ENCODE measurements at regions not wholly inside any gene's neighbourhood (a gene's known extent, or its start where the extent isn't known, plus 50 kb on each side); places are given as distances from the start of the nearest gene placed in this dataset.

DNA sequence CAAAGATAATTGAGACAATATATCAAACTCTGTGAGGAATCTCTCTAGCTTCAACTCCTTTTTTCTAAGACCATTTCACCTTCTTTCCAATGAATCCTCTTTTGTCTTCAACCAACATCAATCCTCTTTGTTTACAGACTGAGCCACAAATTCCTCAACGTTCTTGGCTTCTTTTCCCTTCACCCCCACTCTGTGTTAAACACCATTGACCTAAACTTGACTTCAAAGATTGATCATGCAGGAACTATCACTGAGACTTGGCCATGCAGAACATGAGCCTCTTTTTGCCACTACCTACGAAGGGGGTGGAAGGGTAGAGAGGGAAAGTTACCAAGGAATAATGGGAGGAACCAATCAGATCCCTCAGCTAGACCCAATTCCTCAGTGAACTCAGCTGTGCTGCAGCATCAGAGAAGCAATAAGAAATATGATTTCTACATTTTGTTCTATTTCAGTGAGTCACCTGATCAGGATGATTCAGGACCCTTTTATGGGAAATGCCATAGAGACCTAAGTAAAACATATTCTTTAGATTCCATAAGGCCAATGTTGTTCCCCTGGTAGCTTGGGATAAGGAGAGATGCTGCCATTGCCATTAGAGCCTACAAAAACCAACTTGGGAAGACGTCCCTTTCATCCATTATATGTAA lies 187.7 kb upstream of the RGMB start:
- no peak for DNase-seq

GRCh38 chr5:98586581-98586980 lies 186.9 kb upstream of the RGMB start:
- peak; percentile 5 for DNase-seq

GRCh38 chr5:98587166-98587565 lies 186.3 kb upstream of the RGMB start:
- no peak for DNase-seq

DNA sequence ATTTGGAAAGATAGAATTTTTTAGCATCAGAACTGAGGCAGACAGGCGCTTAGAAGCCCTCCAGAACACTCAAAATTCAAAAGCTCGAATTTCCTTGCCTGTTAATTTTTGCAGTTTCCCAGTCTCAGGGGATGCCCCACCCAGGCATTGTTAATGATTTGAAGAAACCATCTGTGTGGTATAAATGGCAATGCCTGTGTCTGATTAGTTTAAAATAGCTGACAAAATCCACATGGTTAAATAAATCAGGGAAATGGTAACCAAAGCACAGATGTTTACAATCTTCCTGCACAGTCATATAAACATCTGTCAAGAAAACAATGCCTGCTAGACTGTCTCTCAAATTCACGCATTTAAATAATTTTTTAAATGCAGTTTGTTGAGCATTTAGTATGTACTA lies 185.2 kb upstream of the RGMB start:
- DNase-seq, result no peak

DNA sequence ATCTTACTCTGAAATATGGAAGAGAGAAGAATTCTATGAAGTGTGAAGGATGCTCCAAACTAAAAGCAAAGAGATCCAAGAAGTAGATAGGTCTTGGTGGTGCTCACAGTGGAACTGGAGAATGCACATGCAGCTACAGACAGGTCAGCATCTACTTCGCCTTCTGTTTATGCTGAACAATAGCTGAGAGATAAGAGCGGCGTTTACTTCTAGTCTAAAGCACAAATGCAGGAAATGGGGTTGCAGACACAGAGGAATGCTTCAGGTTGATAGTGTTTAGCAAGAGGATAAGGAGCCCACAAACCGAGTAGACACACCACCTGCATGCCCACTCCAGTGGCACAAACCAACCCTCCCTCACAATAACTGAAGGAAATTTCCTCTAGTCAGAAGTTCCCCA lies 180.0 kb upstream of the RGMB start:
- no peak for DNase-seq

- DNase-seq, result no peak
Observed at GRCh38 chr5:98594098-98594497, 179.4 kb upstream of the RGMB start.

GRCh38 chr5:98599016-98599415 lies 174.4 kb upstream of the RGMB start:
- no peak for DNase-seq

GRCh38 chr5:98602534-98603112 lies 170.8 kb upstream of the RGMB start:
- no peak for DNase-seq

GRCh38 chr5:98603456-98603855 lies 170.0 kb upstream of the RGMB start:
- DNase-seq, result no peak

GRCh38 chr5:98604301-98604700 lies 169.2 kb upstream of the RGMB start:
- DNase-seq, result no peak

DNA sequence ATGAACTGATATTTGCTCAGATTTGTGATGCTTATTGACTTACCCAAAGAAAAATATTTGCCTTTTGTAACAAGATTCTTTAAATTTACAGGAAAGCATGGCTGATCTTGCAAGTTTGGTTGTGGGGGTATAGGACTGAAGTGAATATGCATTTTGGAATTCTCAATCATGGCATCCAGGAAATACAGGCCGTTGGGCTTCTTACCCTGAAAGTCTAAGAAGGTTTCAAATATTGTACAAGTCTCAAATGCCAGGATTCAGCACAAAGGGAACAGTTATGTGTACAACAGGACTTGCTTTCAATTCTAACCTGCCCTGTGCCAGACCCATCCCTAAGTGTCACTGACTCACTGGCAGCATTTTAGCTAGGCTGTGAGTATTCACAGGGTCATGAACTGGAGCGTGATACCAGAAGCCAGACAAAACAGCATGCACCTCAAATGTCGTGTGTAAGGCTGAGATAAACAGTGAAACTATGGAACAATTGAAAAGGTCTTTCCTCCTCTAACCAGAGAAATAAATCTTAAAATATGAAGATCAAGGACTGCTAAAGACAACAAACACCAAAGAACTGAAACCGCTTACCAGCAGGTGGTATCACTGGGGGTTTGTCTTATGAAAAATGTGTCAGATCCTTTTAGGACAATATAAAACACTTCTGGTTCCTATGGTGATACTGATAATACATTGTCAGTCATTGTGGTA lies 168.6 kb upstream of the RGMB start:
- no peak for DNase-seq

- DNase-seq, result no peak
Observed at GRCh38 chr5:98605426-98605825, 168.0 kb upstream of the RGMB start.

DNA sequence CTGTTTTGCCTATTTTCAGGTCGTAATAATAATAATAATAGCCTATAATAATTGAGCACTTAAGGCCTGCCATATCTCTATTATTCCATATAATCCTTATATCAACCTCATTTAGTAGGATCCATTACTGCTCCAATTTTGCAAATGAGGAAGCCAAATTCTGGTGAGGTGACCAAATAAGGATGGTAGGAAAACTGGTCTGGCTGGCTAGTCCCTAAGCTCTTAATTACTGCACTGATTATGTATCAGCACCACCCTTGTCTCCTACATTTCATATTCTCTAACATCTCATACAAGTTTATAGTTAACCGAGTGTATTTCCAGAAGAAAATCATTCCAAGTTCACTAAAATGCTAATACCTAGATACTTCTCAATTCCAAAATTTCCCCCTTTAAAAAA lies 166.5 kb upstream of the RGMB start:
- DNase-seq, result no peak

GRCh38 chr5:98608052-98608451 lies 165.4 kb upstream of the RGMB start:
- no peak for DNase-seq

DNA sequence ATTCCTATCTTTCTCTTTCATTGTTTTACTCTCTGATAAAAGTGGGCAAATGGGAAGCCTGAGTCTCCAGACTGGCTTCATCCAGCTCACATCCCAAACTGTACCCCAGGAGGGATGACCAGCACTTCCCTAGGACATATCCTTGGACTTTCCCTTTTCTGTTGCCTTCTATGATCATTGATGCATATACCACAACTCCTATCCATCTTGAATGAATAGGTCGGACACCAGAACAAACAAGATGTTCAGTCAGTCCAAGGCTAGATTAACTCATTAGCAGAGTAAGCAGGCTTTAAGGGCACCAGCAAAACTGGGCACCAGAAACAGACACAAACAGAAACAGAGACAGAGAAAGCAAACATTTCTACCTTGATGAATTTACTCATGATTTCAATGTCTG lies 159.1 kb upstream of the RGMB start:
- no peak for DNase-seq

GRCh38 chr5:98621821-98622220 lies 151.6 kb upstream of the RGMB start:
- no peak for DNase-seq

DNA sequence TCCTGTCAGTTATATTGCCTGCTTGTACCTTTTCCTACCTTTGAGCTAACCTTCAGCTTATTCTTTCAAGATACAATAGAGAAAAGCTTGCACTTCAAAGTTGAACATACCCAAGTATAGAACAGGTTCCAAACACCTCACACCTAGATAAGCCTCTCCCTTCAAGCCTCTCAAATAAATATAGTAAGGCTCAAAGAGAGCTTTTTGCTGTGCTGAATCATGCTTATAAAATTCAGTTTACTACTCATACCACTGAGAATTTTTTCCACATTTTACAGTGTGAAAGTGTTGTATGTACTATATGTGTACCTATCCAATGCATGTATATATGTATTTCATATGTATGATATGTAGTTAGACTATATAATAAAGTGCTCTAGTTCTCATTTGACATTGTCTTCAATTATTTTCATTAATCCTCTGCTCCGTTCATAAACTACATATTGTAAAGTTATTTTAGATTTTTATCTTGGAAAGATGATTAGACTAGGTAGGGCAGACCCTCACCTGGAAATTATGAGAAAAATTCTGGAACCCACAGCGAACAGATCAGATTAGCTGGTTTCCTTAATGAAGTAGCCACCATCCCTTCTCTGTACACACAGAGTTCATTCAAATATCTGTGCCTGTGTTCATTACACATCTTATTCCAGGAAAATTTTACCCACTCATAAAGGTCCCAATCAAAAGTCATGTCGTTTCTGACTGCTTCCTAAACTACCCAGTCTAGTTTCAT lies 149.2 kb upstream of the RGMB start:
- no peak for DNase-seq

- DNase-seq, result no peak
Observed at GRCh38 chr5:98627121-98627520, 146.3 kb upstream of the RGMB start.

- no peak for DNase-seq
Observed at GRCh38 chr5:98630621-98631020, 142.8 kb upstream of the RGMB start.

DNA sequence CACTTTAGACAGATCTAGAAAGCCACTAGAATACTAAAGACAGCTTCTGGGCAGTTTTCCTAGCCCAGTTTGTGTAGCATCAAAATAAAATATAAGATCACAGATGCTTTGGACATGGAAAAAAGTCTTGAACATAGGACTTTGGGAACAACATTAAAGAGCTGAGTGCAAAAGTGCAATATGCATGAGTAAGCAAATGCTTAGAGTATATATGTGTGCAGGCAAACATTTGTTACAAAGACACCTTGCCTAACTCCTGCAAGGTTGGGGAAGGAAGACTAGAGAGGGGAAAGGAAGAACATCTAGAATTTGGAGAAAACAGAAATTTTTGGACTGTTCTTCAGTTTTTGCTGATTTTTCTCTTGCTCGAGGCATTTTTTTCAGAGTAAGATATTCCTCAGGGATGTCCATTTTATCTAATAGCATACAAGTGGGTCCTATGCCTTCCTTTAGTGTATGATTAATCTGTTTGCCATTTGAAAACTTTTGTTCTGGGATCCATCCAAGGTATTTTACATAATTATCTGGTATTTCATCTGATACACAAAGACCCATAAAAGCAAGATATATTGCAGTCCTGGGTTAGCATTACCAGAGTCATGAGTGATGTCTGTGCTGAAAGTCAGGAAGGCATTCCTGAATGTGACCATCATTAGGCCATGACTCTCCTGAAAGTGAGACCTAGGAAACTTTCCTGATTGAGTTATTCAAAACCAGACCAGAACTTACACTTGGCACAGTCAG lies 142.0 kb upstream of the RGMB start:
- no peak for DNase-seq

- DNase-seq, result no peak
Observed at GRCh38 chr5:98635656-98636055, 137.8 kb upstream of the RGMB start.

DNA sequence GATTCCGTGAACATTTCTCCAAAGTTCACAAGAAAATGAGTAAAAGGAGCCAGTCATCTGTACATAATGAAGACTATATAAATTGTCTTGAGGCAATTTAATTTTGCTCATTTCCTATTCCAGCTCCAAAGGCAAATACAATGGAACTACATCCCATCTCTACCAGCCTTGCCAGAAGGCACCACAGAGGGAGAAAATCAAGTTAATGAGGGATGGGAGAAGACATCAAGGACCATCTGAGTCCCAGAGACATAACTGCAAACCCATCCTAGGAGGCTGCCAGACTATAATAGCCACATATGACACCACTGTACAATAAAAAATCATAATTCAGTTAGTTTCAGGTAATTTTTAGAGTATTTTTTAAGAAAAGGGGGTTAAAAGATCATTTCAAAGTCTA lies 136.3 kb upstream of the RGMB start:
- DNase-seq, result peak; percentile 65

- DNase-seq, result peak; percentile 55
Observed at GRCh38 chr5:98637557-98637956, 135.9 kb upstream of the RGMB start.

Data from eye (tissue), 1 donor.